IPS-15b (cell line): ENCODE measurements at regions not wholly inside any gene's neighbourhood (a gene's known extent, or its start where the extent isn't known, plus 50 kb on each side); places are given as distances from the start of the nearest gene placed in this dataset.

ENCODE experiments used
- H3K27me3 ChIP-seq: one replicate; pipeline ENCODE4 v1.6.1; 2013; ENCODE audit warnings: low read length; ENCODE audit not compliant: control insufficient read depth, insufficient read depth
- H3K36me3 ChIP-seq: one replicate; pipeline ENCODE4 v1.6.1; 2013; ENCODE audit warnings: low read length; ENCODE audit not compliant: control insufficient read depth, insufficient read depth
- H3K4me1 ChIP-seq: one replicate; pipeline ENCODE4 v1.6.1; 2013; ENCODE audit warnings: mild to moderate bottlenecking, low read length; ENCODE audit not compliant: control insufficient read depth, insufficient read depth
- H3K4me3 ChIP-seq: one replicate; pipeline ENCODE4 v1.5.1; 2013; ENCODE audit warnings: low read depth, low read length
- H3K9ac ChIP-seq: one replicate; pipeline ENCODE4 v1.6.1; 2013; ENCODE audit warnings: low read depth, mild to moderate bottlenecking, low read length
- H3K9me3 ChIP-seq: one replicate; pipeline ENCODE4 v1.6.1; 2013; ENCODE audit warnings: mild to moderate bottlenecking, low read length; ENCODE audit not compliant: control insufficient read depth, insufficient read depth

- Histone ChIP-seq H3K9ac (no peak overlapping the region), H3K27me3 (no peaks in the 10 kb centered on the region), H3K4me1 (no peaks in the 10 kb centered on the region), H3K4me3 (no peak overlapping the region), H3K9me3 (no peaks in the 10 kb centered on the region), H3K36me3 (no peaks in the 10 kb centered on the region)
Measured at GRCh38 chr6:16914184-16914583, 152.9 kb upstream of the ATXN1 start.

- no peak overlapping the region for H3K9ac ChIP-seq
- H3K4me3 ChIP-seq = no peak overlapping the region
- H3K36me3 ChIP-seq = no peaks in the 10 kb centered on the region
- no peaks in the 10 kb centered on the region for H3K27me3 ChIP-seq
- no peaks in the 10 kb centered on the region for H3K9me3 ChIP-seq
- H3K4me1 ChIP-seq = no peaks in the 10 kb centered on the region
Measured at GRCh38 chr6:16912756-16913155, 151.5 kb upstream of the ATXN1 start.

GRCh38 chr6:16911088-16911487 is 149.8 kb upstream of the ATXN1 start:
- Histone ChIP-seq H3K4me3 (no peak overlapping the region), H3K9me3 (no peaks in the 10 kb centered on the region), H3K36me3 (no peaks in the 10 kb centered on the region), H3K27me3 (no peaks in the 10 kb centered on the region), H3K4me1 (no peaks in the 10 kb centered on the region), H3K9ac (no peak overlapping the region)

GRCh38 chr6:16909658-16910360 is 148.5 kb upstream of the ATXN1 start:
- H3K36me3 ChIP-seq = no peaks in the 10 kb centered on the region
- H3K9ac ChIP-seq = no peak overlapping the region
- no peaks in the 10 kb centered on the region for H3K27me3 ChIP-seq
- H3K4me3 ChIP-seq = no peak overlapping the region
- no peaks in the 10 kb centered on the region for H3K4me1 ChIP-seq
- no peaks in the 10 kb centered on the region for H3K9me3 ChIP-seq

GRCh38 chr6:16907991-16908390 is 146.7 kb upstream of the ATXN1 start:
- Histone ChIP-seq H3K36me3 (no peaks in the 10 kb centered on the region), H3K4me1 (no peaks in the 10 kb centered on the region), H3K4me3 (no peak overlapping the region), H3K9me3 (no peaks in the 10 kb centered on the region), H3K27me3 (no peaks in the 10 kb centered on the region), H3K9ac (no peak overlapping the region)

- H3K9ac ChIP-seq = no peak overlapping the region
- H3K36me3 ChIP-seq = no peaks in the 10 kb centered on the region
- H3K9me3 ChIP-seq = no peaks in the 10 kb centered on the region
- no peaks in the 10 kb centered on the region for H3K27me3 ChIP-seq
- H3K4me1 ChIP-seq = no peaks in the 10 kb centered on the region
- H3K4me3 ChIP-seq = no peak overlapping the region
Measured at GRCh38 chr6:16904957-16905356, 143.7 kb upstream of the ATXN1 start.

- Histone ChIP-seq H3K4me1 (no peaks in the 10 kb centered on the region), H3K9me3 (no peaks in the 10 kb centered on the region), H3K27me3 (no peaks in the 10 kb centered on the region), H3K9ac (no peak overlapping the region), H3K36me3 (no peaks in the 10 kb centered on the region), H3K4me3 (no peak overlapping the region)
Measured at GRCh38 chr6:16903470-16903869, 142.2 kb upstream of the ATXN1 start.

GRCh38 chr6:16902502-16902901 is 141.2 kb upstream of the ATXN1 start:
- Histone ChIP-seq H3K9me3 (no peaks in the 10 kb centered on the region), H3K27me3 (no peaks in the 10 kb centered on the region), H3K9ac (no peak overlapping the region), H3K36me3 (no peaks in the 10 kb centered on the region), H3K4me3 (no peak overlapping the region), H3K4me1 (no peaks in the 10 kb centered on the region)

- Histone ChIP-seq H3K36me3 (no peaks in the 10 kb centered on the region), H3K4me3 (no peak overlapping the region), H3K27me3 (no peaks in the 10 kb centered on the region), H3K9ac (no peak overlapping the region), H3K4me1 (no peaks in the 10 kb centered on the region), H3K9me3 (no peaks in the 10 kb centered on the region)
Measured at GRCh38 chr6:16901782-16902181, 140.5 kb upstream of the ATXN1 start.

GRCh38 chr6:16901306-16901705 is 140.0 kb upstream of the ATXN1 start:
- H3K4me3 ChIP-seq = no peak overlapping the region

GRCh38 chr6:16898640-16899396 is 137.6 kb upstream of the ATXN1 start:
- no peaks in the 10 kb centered on the region for H3K4me1 ChIP-seq
- no peak overlapping the region for H3K4me3 ChIP-seq
- no peak overlapping the region for H3K9ac ChIP-seq
- H3K9me3 ChIP-seq = no peaks in the 10 kb centered on the region
- H3K36me3 ChIP-seq = no peaks in the 10 kb centered on the region
- no peaks in the 10 kb centered on the region for H3K27me3 ChIP-seq

More at GRCh38 chr6:16901306-16901705, 140.0 kb upstream of the ATXN1 start:
- H3K36me3 ChIP-seq = no peaks in the 10 kb centered on the region
- H3K9me3 ChIP-seq = no peaks in the 10 kb centered on the region
- H3K4me1 ChIP-seq = no peaks in the 10 kb centered on the region
- H3K9ac ChIP-seq = no peak overlapping the region
- H3K27me3 ChIP-seq = no peaks in the 10 kb centered on the region

- H3K27me3 ChIP-seq = no peaks in the 10 kb centered on the region
- H3K4me3 ChIP-seq = no peak overlapping the region
- H3K9ac ChIP-seq = no peak overlapping the region
- H3K9me3 ChIP-seq = no peaks in the 10 kb centered on the region
- no peaks in the 10 kb centered on the region for H3K4me1 ChIP-seq
- H3K36me3 ChIP-seq = no peaks in the 10 kb centered on the region
Measured at GRCh38 chr6:16897669-16898068, 136.4 kb upstream of the ATXN1 start.
